ENCODE measurements at regions not wholly inside any gene's neighbourhood (a gene's known extent, or its start where the extent isn't known, plus 50 kb on each side); places are given as distances from the start of the nearest gene placed in this dataset.

DNA sequence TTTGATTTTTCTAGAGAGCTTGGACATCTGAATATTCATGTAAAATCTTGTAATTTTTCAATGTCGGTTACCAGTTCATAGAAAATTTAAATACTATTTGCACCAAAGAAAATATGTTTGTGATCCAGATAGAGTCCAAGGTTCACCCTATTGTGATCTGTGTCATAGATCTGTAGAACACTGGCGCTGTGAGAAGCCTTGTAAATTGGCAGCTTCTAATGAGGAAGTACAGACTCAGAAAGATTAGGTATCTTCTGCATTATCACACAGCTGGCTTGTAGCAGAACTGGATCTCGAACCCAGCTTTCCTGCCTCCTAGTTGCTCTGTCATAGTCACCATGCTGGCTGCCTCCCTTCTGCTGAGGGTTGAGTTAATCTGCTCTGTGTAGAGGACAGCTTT, 106.5 kb upstream of the PAK3 start:
- no peak for TF ChIP-seq SMC3 (conservative IDR thresholded peaks at IDR 0.05; ENCODE audit: poor library complexity)
- TF ChIP-seq EZH2 (IDR thresholded peaks at IDR 0.05; ENCODE audit: borderline replicate concordance, insufficient read depth, low read length, poor library complexity, severe bottlenecking) = no peak
- TF ChIP-seq CTCF (IDR thresholded peaks at IDR 0.05; ENCODE audit: poor library complexity, severe bottlenecking) = no peak
- no peak for TF ChIP-seq POLR2AphosphoS5 (IDR thresholded peaks at IDR 0.05)
- TF ChIP-seq EP300 (conservative IDR thresholded peaks at IDR 0.05; ENCODE audit: poor library complexity, severe bottlenecking) = no peak
- no peak for TF ChIP-seq TAF1 (IDR thresholded peaks at IDR 0.05; ENCODE audit: low read depth)
- TF ChIP-seq MXI1 (conservative IDR thresholded peaks at IDR 0.05; ENCODE audit: poor library complexity, severe bottlenecking) = no peak
- TF ChIP-seq, protein P1, sequence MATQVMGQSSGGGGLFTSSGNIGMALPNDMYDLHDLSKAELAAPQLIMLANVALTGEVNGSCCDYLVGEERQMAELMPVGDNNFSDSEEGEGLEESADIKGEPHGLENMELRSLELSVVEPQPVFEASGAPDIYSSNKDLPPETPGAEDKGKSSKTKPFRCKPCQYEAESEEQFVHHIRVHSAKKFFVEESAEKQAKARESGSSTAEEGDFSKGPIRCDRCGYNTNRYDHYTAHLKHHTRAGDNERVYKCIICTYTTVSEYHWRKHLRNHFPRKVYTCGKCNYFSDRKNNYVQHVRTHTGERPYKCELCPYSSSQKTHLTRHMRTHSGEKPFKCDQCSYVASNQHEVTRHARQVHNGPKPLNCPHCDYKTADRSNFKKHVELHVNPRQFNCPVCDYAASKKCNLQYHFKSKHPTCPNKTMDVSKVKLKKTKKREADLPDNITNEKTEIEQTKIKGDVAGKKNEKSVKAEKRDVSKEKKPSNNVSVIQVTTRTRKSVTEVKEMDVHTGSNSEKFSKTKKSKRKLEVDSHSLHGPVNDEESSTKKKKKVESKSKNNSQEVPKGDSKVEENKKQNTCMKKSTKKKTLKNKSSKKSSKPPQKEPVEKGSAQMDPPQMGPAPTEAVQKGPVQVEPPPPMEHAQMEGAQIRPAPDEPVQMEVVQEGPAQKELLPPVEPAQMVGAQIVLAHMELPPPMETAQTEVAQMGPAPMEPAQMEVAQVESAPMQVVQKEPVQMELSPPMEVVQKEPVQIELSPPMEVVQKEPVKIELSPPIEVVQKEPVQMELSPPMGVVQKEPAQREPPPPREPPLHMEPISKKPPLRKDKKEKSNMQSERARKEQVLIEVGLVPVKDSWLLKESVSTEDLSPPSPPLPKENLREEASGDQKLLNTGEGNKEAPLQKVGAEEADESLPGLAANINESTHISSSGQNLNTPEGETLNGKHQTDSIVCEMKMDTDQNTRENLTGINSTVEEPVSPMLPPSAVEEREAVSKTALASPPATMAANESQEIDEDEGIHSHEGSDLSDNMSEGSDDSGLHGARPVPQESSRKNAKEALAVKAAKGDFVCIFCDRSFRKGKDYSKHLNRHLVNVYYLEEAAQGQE (IDR thresholded peaks at IDR 0.05; ENCODE audit: borderline replicate concordance) = no peak
- no peak for TF ChIP-seq RAD21 (conservative IDR thresholded peaks at IDR 0.05)
- H3K4me3 ChIP-seq (ENCODE audit: low read length) = no peak overlapping the region
- H2AFZ ChIP-seq (ENCODE audit: low read depth, low read length) = no peak overlapping the region
- no peaks in the 10 kb centered on the region for H3K9me3 ChIP-seq (ENCODE audit: low read length)
- no peaks in the 10 kb centered on the region for H4K20me1 ChIP-seq (ENCODE audit: insufficient read depth)
- H3K4me2 ChIP-seq (ENCODE audit: low read length) = no peak overlapping the region
- H3K9me2 ChIP-seq (ENCODE audit: insufficient read depth, low read length) = no peaks in the 10 kb centered on the region
- no peak overlapping the region for H3K27ac ChIP-seq (ENCODE audit: low read length)
- no peaks in the 10 kb centered on the region for H3K36me3 ChIP-seq (ENCODE audit: insufficient read depth, low read length)
- no peaks in the 10 kb centered on the region for H3K27me3 ChIP-seq (ENCODE audit: insufficient read depth, low read depth, low read length)
- H3F3A ChIP-seq (ENCODE audit: insufficient read depth, low read length, poor library complexity, severe bottlenecking) = no peaks in the 10 kb centered on the region
- H3K79me2 ChIP-seq (replicated peaks; ENCODE audit: insufficient read depth, low read length) = no peaks in the 10 kb centered on the region
- H3K9ac ChIP-seq (ENCODE audit: low read length) = no peak overlapping the region

GRCh38 chrX:110987292-110987691, 108.7 kb upstream of the PAK3 start:
- H3K27me3 ChIP-seq (ENCODE audit: insufficient read depth, low read depth, low read length) = no peaks in the 10 kb centered on the region
- TF ChIP-seq EZH2 (IDR thresholded peaks at IDR 0.05; ENCODE audit: borderline replicate concordance, insufficient read depth, low read length, poor library complexity, severe bottlenecking) = no peak
- no peak for TF ChIP-seq SMC3 (conservative IDR thresholded peaks at IDR 0.05; ENCODE audit: poor library complexity)
- no peak for TF ChIP-seq POLR2AphosphoS5 (IDR thresholded peaks at IDR 0.05)
- TF ChIP-seq, protein P1 (IDR thresholded peaks at IDR 0.05; ENCODE audit: borderline replicate concordance) = no peak
- TF ChIP-seq RAD21 (conservative IDR thresholded peaks at IDR 0.05) = no peak
- no peaks in the 10 kb centered on the region for H3K36me3 ChIP-seq (ENCODE audit: insufficient read depth, low read length)

More at GRCh38 chrX:110987292-110987691, 108.7 kb upstream of the PAK3 start:
- Histone ChIP-seq H3K4me3 (ENCODE audit: low read length) (no peak overlapping the region), H3F3A (ENCODE audit: insufficient read depth, low read length, poor library complexity, severe bottlenecking) (no peaks in the 10 kb centered on the region), H4K20me1 (ENCODE audit: insufficient read depth) (no peaks in the 10 kb centered on the region), H3K79me2 (replicated peaks; ENCODE audit: insufficient read depth, low read length) (no peaks in the 10 kb centered on the region), H3K9ac (ENCODE audit: low read length) (no peak overlapping the region), H3K9me3 (ENCODE audit: low read length) (no peaks in the 10 kb centered on the region), H3K27ac (ENCODE audit: low read length) (no peak overlapping the region), H3K4me2 (ENCODE audit: low read length) (no peak overlapping the region), H2AFZ (ENCODE audit: low read depth, low read length) (no peak overlapping the region), H3K9me2 (ENCODE audit: insufficient read depth, low read length) (no peaks in the 10 kb centered on the region)

All from neural cell (in vitro differentiated cells).